ENCODE measurements at regions not wholly inside any gene's neighbourhood (a gene's known extent, or its start where the extent isn't known, plus 50 kb on each side); places are given as distances from the start of the nearest gene placed in this dataset.

GRCh38 chr9:96121136-96121535, 180.8 kb downstream of the HSD17B3 start:
- H3K27ac ChIP-seq (ENCODE audit: low read depth, low read length), result no peak overlapping the region
- H3K9ac ChIP-seq (ENCODE audit: low read depth in 1 of 2, low read length in 2 of 2), result no peak overlapping the region
- H3K4me3 ChIP-seq (ENCODE audit: low read depth in 1 of 2, low read length in 2 of 2), result no peak overlapping the region
- H3K36me3 ChIP-seq (ENCODE audit: control insufficient read depth in 1 of 2, insufficient read depth in 2 of 2, low read length in 2 of 2), result no peaks in the 10 kb centered on the region
- H3K9me3 ChIP-seq (ENCODE audit: control insufficient read depth in 1 of 2, low read length in 2 of 2), result no peaks in the 10 kb centered on the region
- H3K27me3 ChIP-seq (ENCODE audit: control insufficient read depth in 1 of 2, insufficient read depth in 2 of 2, low read length in 2 of 2), result no peaks in the 10 kb centered on the region
- peaks cover 9 to 16% of the 10 kb centered on the region in 2 donors for H3K4me1 ChIP-seq (ENCODE audit: control insufficient read depth in 1 of 2, insufficient read depth in 2 of 2, low read length in 2 of 2)

DNA sequence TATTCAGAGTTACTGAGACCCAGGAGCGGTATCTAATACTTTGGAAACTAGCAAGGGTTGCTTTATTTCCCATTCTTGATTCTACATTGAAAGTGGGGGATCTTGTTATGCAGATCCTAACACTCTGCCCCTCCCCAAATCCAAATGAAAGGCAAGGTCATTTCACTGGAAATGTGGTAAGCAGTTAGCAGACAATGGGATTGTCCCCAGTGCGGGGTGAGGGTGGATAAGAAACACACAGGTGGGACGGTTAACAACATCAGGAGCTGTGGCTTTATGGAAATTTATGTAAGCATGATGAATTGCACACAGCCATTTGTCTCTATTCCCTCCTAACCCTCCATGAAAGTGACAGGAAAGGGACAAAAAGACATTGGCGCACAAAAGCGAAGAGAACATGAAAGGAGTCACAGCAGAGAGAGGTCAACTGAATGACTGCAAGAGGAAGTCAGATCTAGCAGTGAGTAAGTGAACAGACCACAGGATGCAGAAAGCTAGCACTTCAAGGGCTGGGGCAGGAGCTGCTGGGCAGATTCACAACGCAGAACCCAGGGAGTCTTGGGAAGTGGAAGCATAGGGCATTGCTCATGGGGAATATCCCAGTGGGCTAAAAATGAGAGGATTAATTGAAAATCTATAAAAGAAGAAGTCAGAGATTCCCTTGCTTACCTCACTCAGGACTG, 184.4 kb downstream of the HSD17B3 start:
- Histone ChIP-seq H3K4me3 (ENCODE audit: low read depth in 1 of 2, low read length in 2 of 2) (no peak overlapping the region), H3K4me1 (ENCODE audit: control insufficient read depth in 1 of 2, insufficient read depth in 2 of 2, low read length in 2 of 2) (peaks cover 14 to 21% of the 10 kb centered on the region in 2 donors), H3K9ac (ENCODE audit: low read depth in 1 of 2, low read length in 2 of 2) (no peak overlapping the region), H3K27me3 (ENCODE audit: control insufficient read depth in 1 of 2, insufficient read depth in 2 of 2, low read length in 2 of 2) (no peaks in the 10 kb centered on the region), H3K36me3 (ENCODE audit: control insufficient read depth in 1 of 2, insufficient read depth in 2 of 2, low read length in 2 of 2) (no peaks in the 10 kb centered on the region), H3K9me3 (ENCODE audit: control insufficient read depth in 1 of 2, low read length in 2 of 2) (no peaks in the 10 kb centered on the region), H3K27ac (ENCODE audit: low read depth, low read length) (no peak overlapping the region)

DNA sequence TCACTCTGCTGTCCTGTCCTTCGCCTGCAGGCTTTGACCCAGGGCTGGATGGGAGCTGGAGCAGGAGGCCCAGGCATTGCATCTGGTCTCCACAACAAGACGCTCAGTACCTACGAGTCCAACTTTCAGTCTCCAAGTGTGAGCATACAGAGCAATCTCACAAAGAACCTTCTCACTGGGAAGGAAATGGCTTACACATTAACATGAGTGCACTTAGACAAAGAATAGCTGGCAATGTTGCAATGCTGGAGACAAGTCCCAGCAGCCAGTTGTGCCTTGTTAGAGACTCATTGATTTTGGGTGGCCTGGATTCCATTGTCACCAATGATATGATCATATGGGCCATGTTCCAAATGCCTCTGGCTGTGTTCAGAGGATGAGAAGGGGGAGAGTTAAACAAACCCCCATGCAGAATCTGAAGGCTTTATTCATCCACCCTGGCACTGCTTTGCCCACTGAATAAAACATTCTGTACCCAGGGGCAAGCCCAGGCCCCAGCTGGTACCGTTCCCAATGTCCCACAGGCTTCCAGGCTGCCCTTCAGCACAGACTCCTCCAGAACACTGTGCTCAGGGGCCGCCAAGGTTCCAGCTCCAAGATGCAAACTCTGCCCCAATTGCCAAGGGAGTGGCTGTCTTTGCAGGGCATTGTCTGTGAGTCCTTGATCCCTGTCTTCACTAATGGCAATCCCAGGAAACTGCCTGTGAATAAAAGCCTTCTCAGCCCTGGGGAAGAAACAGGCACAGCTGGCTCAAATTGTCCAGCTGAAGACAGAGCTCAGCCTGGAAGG, 185.5 kb downstream of the HSD17B3 start:
- H3K9me3 ChIP-seq (ENCODE audit: control insufficient read depth in 1 of 2, low read length in 2 of 2), result no peaks in the 10 kb centered on the region
- no peaks in the 10 kb centered on the region for H3K27me3 ChIP-seq (ENCODE audit: control insufficient read depth in 1 of 2, insufficient read depth in 2 of 2, low read length in 2 of 2)
- H3K27ac ChIP-seq (ENCODE audit: low read depth, low read length), result no peak overlapping the region
- H3K36me3 ChIP-seq (ENCODE audit: control insufficient read depth in 1 of 2, insufficient read depth in 2 of 2, low read length in 2 of 2), result no peaks in the 10 kb centered on the region
- no peak overlapping the region for H3K9ac ChIP-seq (ENCODE audit: low read depth in 1 of 2, low read length in 2 of 2)
- no peak overlapping the region for H3K4me3 ChIP-seq (ENCODE audit: low read depth in 1 of 2, low read length in 2 of 2)
- peaks cover 14 to 21% of the 10 kb centered on the region in 2 donors for H3K4me1 ChIP-seq (ENCODE audit: control insufficient read depth in 1 of 2, insufficient read depth in 2 of 2, low read length in 2 of 2)

DNA sequence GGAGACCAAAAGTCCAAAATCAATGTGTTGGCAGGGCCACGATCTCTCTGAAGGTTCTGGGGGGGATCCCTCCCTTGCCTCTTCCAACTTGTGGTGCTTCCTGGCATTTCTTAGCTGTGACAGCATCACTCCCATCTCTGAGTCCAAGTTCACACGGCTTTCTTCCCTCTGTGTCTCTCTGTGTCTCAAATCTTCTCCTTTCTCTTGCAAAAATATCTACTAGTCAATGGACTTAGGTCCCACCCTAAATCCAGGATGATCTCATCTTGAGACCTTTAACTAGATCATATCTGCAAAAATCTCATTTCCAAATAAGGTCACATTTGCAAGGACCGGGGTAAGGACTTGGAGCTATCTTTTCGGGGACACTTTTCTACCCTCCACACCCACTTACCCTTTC, 186.1 kb downstream of the HSD17B3 start:
- Histone ChIP-seq H3K4me3 (ENCODE audit: low read depth in 1 of 2, low read length in 2 of 2) (no peak overlapping the region), H3K27ac (ENCODE audit: low read depth, low read length) (no peak overlapping the region), H3K27me3 (ENCODE audit: control insufficient read depth in 1 of 2, insufficient read depth in 2 of 2, low read length in 2 of 2) (no peaks in the 10 kb centered on the region), H3K9me3 (ENCODE audit: control insufficient read depth in 1 of 2, low read length in 2 of 2) (no peaks in the 10 kb centered on the region), H3K9ac (ENCODE audit: low read depth in 1 of 2, low read length in 2 of 2) (no peak overlapping the region), H3K36me3 (ENCODE audit: control insufficient read depth in 1 of 2, insufficient read depth in 2 of 2, low read length in 2 of 2) (no peaks in the 10 kb centered on the region), H3K4me1 (ENCODE audit: control insufficient read depth in 1 of 2, insufficient read depth in 2 of 2, low read length in 2 of 2) (peaks cover 14 to 21% of the 10 kb centered on the region in 2 donors)

DNA sequence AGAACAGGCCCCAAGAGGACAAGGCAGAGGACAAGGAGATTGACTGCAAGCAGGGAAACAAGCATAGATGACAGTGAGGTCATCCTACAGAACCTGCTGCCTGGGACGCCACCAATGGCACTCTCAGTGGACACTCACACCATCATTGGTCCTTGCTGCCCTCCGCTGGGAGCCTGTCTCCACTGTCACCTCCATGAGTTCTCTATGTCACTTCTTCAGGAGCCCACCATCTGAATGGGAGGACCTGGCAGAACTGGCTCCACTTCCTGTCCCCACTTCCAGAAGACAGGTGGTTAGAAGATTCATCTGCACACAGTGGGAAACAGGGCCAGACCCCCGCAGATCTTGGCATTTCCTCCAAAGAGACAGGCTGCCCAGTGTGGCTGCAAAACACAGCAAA, 188.9 kb downstream of the HSD17B3 start:
- no peak overlapping the region for H3K27ac ChIP-seq (ENCODE audit: low read depth, low read length)
- H3K36me3 ChIP-seq (ENCODE audit: control insufficient read depth in 1 of 2, insufficient read depth in 2 of 2, low read length in 2 of 2), result no peaks in the 10 kb centered on the region
- no peaks in the 10 kb centered on the region for H3K27me3 ChIP-seq (ENCODE audit: control insufficient read depth in 1 of 2, insufficient read depth in 2 of 2, low read length in 2 of 2)
- H3K9me3 ChIP-seq (ENCODE audit: control insufficient read depth in 1 of 2, low read length in 2 of 2), result no peaks in the 10 kb centered on the region
- no peak overlapping the region for H3K9ac ChIP-seq (ENCODE audit: low read depth in 1 of 2, low read length in 2 of 2)
- no peak overlapping the region for H3K4me3 ChIP-seq (ENCODE audit: low read depth in 1 of 2, low read length in 2 of 2)
- H3K4me1 ChIP-seq (ENCODE audit: control insufficient read depth in 1 of 2, insufficient read depth in 2 of 2, low read length in 2 of 2), result peaks cover 14 to 21% of the 10 kb centered on the region in 2 donors

DNA sequence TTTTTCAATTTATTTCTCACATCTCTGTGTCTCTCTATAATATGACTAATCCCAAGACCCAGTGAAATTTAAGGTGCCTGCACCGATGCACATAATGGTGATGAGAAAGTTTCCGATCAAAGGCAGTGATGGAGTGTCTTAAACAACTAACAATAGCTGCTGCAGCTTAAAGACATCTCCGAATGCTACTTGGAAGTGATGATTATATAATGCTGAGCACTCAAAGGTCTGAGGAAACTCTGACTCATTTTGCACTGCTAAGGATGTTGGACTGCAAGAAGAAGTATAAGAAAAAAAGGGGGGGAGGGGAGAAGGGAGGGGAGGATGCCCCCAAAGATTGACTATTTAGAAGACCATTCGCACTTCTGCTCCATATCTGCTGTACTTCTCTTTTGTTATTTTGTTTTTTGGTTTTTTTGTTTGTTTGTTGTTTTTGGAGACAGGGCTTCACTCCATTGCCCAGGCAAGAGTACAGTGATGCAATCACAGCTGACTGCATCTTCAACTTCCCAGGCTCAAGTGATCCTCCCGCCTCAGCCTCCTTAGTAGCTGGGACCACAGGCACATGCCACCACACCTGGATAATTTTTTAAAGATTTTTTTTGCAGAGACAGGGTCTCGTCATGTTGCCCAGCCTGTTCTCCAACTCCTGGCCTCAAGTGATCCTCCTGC, 192.2 kb downstream of the HSD17B3 start:
- Histone ChIP-seq H3K4me1 (ENCODE audit: control insufficient read depth in 1 of 2, insufficient read depth in 2 of 2, low read length in 2 of 2) (no peaks in the 10 kb centered on the region), H3K9me3 (ENCODE audit: control insufficient read depth in 1 of 2, low read length in 2 of 2) (peaks cover 0 to 3% of the 10 kb centered on the region in 2 donors), H3K36me3 (ENCODE audit: control insufficient read depth in 1 of 2, insufficient read depth in 2 of 2, low read length in 2 of 2) (no peaks in the 10 kb centered on the region), H3K4me3 (ENCODE audit: low read depth in 1 of 2, low read length in 2 of 2) (no peak overlapping the region), H3K9ac (ENCODE audit: low read depth in 1 of 2, low read length in 2 of 2) (no peak overlapping the region), H3K27me3 (ENCODE audit: control insufficient read depth in 1 of 2, insufficient read depth in 2 of 2, low read length in 2 of 2) (no peaks in the 10 kb centered on the region), H3K27ac (ENCODE audit: low read depth, low read length) (no peak overlapping the region)

GRCh38 chr9:96108691-96109380, 193.1 kb downstream of the HSD17B3 start:
- Histone ChIP-seq H3K9ac (ENCODE audit: low read depth in 1 of 2, low read length in 2 of 2) (no peak overlapping the region), H3K4me1 (ENCODE audit: control insufficient read depth in 1 of 2, insufficient read depth in 2 of 2, low read length in 2 of 2) (no peaks in the 10 kb centered on the region), H3K36me3 (ENCODE audit: control insufficient read depth in 1 of 2, insufficient read depth in 2 of 2, low read length in 2 of 2) (no peaks in the 10 kb centered on the region)

DNA sequence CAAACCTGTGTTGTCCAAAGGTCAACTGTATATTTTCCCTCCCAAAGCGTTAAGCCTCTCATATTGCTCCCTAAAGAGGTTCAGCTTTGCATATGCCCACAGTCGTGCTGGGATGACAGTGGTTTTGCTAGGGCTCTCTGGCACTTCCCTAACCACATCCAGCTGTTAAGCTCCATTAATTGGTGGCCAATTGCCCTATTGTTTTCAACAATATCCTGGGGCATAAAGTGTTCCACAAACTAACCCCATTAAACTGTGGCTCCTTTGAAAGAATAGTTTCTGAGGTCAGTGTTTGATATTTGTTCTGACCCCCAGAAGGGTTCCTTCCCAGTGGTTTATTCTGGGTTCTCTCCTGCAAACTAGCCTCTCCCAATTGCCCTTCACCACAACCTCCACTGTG, 194.5 kb downstream of the HSD17B3 start:
- no peak overlapping the region for H3K9ac ChIP-seq (ENCODE audit: low read depth in 1 of 2, low read length in 2 of 2)
- peaks cover 0 to 3% of the 10 kb centered on the region in 2 donors for H3K9me3 ChIP-seq (ENCODE audit: control insufficient read depth in 1 of 2, low read length in 2 of 2)
- H3K27ac ChIP-seq (ENCODE audit: low read depth, low read length), result no peak overlapping the region
- H3K4me1 ChIP-seq (ENCODE audit: control insufficient read depth in 1 of 2, insufficient read depth in 2 of 2, low read length in 2 of 2), result no peaks in the 10 kb centered on the region
- no peaks in the 10 kb centered on the region for H3K36me3 ChIP-seq (ENCODE audit: control insufficient read depth in 1 of 2, insufficient read depth in 2 of 2, low read length in 2 of 2)
- no peak overlapping the region for H3K4me3 ChIP-seq (ENCODE audit: low read depth in 1 of 2, low read length in 2 of 2)
- no peaks in the 10 kb centered on the region for H3K27me3 ChIP-seq (ENCODE audit: control insufficient read depth in 1 of 2, insufficient read depth in 2 of 2, low read length in 2 of 2)

More at GRCh38 chr9:96108691-96109380, 193.1 kb downstream of the HSD17B3 start:
- H3K9me3 ChIP-seq (ENCODE audit: control insufficient read depth in 1 of 2, low read length in 2 of 2), result peaks cover 0 to 3% of the 10 kb centered on the region in 2 donors
- H3K27me3 ChIP-seq (ENCODE audit: control insufficient read depth in 1 of 2, insufficient read depth in 2 of 2, low read length in 2 of 2), result no peaks in the 10 kb centered on the region
- H3K27ac ChIP-seq (ENCODE audit: low read depth, low read length), result no peak overlapping the region
- no peak overlapping the region for H3K4me3 ChIP-seq (ENCODE audit: low read depth in 1 of 2, low read length in 2 of 2)

DNA sequence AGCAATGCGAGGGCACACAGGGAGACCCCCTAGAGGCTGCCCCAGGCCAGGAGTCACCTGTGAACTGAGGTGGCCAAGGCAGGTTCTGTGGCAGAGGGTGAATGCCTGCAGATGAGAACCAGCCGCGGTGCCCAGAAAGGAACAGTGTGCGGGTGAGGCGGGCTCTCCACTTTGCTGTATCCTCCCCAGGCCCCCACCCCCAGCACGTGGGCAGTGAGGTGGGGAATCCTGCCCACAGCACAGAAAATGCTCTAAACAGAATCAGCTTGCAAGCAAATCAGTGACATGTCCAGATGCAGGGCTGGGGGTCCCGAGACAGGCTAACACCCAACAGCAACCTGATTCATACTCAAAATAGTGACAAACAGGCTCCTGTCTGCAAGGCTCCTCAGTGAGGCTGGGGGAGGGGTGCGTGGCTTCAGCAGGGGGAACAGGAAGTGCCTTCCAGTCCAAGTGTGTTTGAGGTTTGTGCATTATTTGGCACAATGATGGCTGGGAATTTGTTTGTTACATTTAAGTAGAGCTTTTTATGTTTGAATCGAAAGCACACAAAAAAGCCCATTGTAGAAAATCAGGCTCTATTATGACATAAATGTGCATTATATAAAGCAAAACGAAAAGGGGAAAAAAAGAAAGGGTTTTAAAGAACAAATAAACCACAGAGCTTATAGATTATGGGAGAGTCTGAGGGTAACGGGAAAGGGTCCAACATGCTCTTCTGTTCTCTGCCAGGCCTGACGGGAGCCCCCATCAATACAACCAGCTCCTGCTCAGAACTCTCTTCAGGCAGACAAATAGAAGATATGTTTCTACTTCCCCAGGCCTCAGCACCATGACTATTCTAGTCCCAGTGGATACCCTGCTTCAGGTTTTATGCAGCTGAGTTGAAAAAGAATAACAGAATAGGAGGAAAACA, 201.3 kb downstream of the HSD17B3 start:
- H3K27me3 ChIP-seq (ENCODE audit: control insufficient read depth in 1 of 2, insufficient read depth in 2 of 2, low read length in 2 of 2), result peaks cover 0 to 2% of the 10 kb centered on the region in 2 donors
- H3K27ac ChIP-seq (ENCODE audit: low read depth, low read length), result no peak overlapping the region
- no peaks in the 10 kb centered on the region for H3K4me1 ChIP-seq (ENCODE audit: control insufficient read depth in 1 of 2, insufficient read depth in 2 of 2, low read length in 2 of 2)
- H3K4me3 ChIP-seq (ENCODE audit: low read depth in 1 of 2, low read length in 2 of 2), result no peak overlapping the region
- no peaks in the 10 kb centered on the region for H3K36me3 ChIP-seq (ENCODE audit: control insufficient read depth in 1 of 2, insufficient read depth in 2 of 2, low read length in 2 of 2)
- H3K9ac ChIP-seq (ENCODE audit: low read depth in 1 of 2, low read length in 2 of 2), result no peak overlapping the region
- H3K9me3 ChIP-seq (ENCODE audit: control insufficient read depth in 1 of 2, low read length in 2 of 2), result peaks cover 0 to 8% of the 10 kb centered on the region in 2 donors
